ENCODE measurements at regions not wholly inside any gene's neighbourhood (a gene's known extent, or its start where the extent isn't known, plus 50 kb on each side); places are given as distances from the start of the nearest gene placed in this dataset.

DNA sequence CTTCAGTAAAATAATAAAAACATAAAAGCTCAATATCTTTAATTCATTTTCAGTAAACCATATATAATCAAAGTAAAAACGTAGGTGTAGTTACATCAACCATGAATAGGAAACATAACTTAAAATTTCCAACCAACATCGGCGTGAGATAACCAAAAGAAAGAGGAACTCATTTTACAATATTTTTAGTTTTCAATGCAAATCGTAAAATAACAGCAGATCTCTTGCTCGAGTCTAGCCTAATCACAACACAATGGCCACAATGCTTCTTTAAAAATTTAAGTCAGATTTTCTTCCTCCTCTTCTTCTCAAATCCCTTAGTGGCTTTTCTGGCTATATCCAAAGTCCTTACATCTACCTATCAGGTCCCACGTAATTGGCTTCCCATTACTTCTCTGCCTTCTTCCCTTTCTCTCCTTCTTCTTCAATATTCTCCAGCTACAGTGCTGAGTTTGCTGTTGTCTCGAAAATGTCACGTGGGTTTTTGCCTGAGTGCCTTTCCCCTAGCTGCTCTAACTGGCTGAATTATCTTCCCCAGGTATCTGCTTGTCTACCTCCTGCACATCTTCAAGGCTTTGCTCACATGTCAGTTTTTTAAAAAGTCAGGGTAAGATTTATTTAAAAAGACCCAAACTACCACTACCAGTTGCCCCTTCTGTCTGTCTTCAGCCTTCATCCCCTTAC, 90.9 kb upstream of the BANK1 start:
- TF ChIP-seq POLR2AphosphoS5 (IDR thresholded peaks at IDR 0.05), result no peak
- TF ChIP-seq CTCF (IDR thresholded peaks at IDR 0.05), result no peak
- TF ChIP-seq POLR2A (IDR thresholded peaks at IDR 0.05), result no peak

All from suprapubic skin (tissue), 4 donors.